ENCODE measurements at regions not wholly inside any gene's neighbourhood (a gene's known extent, or its start where the extent isn't known, plus 50 kb on each side); places are given as distances from the start of the nearest gene placed in this dataset.
"Not testable (repeated sequence)": the region's sequence is repeated elsewhere in the genome, so short reads cannot be mapped to it uniquely, and the experiment has no call there.

DNA sequence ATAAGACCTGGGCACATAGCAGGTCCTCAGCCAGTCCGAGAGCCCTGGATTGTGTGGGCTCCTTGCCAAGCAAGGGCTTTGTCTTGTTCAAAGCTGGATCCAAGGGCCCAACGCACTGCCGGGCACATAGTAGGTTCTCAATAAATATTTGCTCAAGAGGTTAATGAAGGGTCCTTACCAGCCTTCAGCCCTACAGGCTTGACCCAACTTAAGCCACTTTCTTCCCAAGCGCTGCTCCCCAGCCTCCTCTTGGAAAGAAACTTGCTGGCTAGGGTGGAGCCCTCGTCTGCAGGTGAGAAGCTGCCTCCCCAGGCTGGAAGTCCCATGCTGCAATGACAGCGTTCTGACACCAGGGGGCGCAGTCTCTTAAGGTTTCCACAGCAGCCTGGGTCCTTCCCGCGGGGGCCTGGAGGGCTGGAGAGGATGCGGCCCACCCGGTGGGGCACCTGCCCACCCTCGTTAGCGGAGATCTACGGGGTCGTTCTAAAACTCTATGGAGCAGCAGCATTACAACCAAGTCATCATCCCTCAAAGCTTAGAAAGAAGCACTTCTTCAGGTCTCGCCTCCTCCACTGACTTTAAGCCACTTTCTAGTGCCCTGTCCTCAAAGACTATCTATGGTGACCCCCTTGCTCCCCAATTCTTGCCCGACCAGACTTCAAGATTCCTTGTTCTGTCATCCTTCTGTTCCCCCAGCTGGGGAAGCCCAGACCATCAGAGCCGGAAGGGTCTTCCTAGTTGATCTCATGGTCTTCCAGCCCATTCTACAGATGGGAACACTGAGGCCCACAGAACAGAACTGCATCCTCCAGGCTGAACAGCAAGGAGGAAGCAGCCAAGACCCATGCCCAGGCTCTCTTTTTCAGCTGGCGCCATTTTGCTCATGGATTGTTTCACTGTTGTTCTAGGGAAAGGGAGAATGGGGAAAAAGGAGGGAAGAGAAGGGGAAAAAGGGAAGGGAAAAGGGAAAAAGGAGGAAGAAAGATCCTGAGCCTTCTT lies 115.4 kb downstream of the LHX2 start:
- Histone ChIP-seq H3K27ac (ENCODE audit: low read depth, low read length) (peak overlapping the region; percentile 6; the same call in 1 of the 2 replicates), H3K9me2 (replicated peaks; ENCODE audit: insufficient read depth, low read length) (no peaks in the 10 kb centered on the region), H3K4me2 (ENCODE audit: low read depth, low read length, poor library complexity, severe bottlenecking) (no peak overlapping the region), H4K20me1 (ENCODE audit: low read depth, low read length) (no peaks in the 10 kb centered on the region), H2AFZ (ENCODE audit: low read depth, low read length, severe bottlenecking) (peak overlapping the region; percentile 21), H3K36me3 (ENCODE audit: low read length) (no peaks in the 10 kb centered on the region), H3K9ac (ENCODE audit: low read length) (peak overlapping the region; percentile 19; the same call in 1 of the 2 replicates), H3F3A (ENCODE audit: insufficient read depth) (no peaks in the 10 kb centered on the region), H3K79me2 (ENCODE audit: insufficient read depth, low read length) (no peaks in the 10 kb centered on the region), H3K9me3 (ENCODE audit: insufficient read depth, low read length) (no peaks in the 10 kb centered on the region), H3K4me3 (ENCODE audit: insufficient read depth, low read length, poor library complexity, severe bottlenecking) (no peak overlapping the region), H3K27me3 (ENCODE audit: low read length) (no peaks in the 10 kb centered on the region)
- TF ChIP-seq EZH2phosphoT487 (conservative IDR thresholded peaks at IDR 0.05; ENCODE audit: low read length): no peak
- TF ChIP-seq, protein P1, sequence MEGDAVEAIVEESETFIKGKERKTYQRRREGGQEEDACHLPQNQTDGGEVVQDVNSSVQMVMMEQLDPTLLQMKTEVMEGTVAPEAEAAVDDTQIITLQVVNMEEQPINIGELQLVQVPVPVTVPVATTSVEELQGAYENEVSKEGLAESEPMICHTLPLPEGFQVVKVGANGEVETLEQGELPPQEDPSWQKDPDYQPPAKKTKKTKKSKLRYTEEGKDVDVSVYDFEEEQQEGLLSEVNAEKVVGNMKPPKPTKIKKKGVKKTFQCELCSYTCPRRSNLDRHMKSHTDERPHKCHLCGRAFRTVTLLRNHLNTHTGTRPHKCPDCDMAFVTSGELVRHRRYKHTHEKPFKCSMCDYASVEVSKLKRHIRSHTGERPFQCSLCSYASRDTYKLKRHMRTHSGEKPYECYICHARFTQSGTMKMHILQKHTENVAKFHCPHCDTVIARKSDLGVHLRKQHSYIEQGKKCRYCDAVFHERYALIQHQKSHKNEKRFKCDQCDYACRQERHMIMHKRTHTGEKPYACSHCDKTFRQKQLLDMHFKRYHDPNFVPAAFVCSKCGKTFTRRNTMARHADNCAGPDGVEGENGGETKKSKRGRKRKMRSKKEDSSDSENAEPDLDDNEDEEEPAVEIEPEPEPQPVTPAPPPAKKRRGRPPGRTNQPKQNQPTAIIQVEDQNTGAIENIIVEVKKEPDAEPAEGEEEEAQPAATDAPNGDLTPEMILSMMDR (IDR thresholded peaks at IDR 0.05; ENCODE audit: insufficient read depth, low read length, poor library complexity, severe bottlenecking): peak; percentile 90

DNA sequence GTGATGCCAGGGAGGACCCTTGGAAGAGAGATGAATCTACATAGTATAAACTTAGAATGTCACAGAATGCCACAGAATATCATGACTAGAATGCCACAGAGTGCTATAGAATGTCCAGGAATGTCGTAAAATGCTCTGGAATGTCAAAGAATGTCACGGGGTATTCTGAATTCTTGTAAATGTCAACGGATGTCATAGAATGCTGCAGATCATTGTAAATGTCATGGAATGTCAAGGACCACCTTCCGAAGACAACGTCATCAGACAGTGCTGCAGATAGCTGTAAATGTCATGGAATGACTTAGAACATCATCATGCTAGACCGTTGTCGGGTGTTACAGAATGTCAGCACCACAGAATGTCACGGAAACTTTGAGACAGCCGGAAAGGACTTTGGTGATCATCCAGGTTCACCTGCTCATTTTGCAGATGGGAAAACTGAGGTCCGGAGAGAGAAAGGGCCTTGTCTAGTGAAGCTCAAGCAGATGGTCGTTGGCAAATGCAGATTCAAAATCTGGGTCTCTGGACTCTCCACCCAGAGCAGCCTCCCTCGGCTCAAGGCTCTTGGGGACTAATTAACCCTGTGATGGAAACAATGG lies 117.1 kb downstream of the LHX2 start:
- Histone ChIP-seq H3K4me2 (ENCODE audit: low read depth, low read length, poor library complexity, severe bottlenecking) (no peak overlapping the region), H3K27me3 (ENCODE audit: low read length) (no peaks in the 10 kb centered on the region), H3K36me3 (ENCODE audit: low read length) (no peaks in the 10 kb centered on the region), H3K9ac (ENCODE audit: low read length) (no peak overlapping the region), H3F3A (ENCODE audit: insufficient read depth) (no peaks in the 10 kb centered on the region), H3K9me3 (ENCODE audit: insufficient read depth, low read length) (no peaks in the 10 kb centered on the region), H2AFZ (ENCODE audit: low read depth, low read length, severe bottlenecking) (no peak overlapping the region), H3K4me3 (ENCODE audit: insufficient read depth, low read length, poor library complexity, severe bottlenecking) (no peak overlapping the region), H3K79me2 (ENCODE audit: insufficient read depth, low read length) (no peaks in the 10 kb centered on the region), H3K27ac (ENCODE audit: low read depth, low read length) (no peak overlapping the region), H3K9me2 (replicated peaks; ENCODE audit: insufficient read depth, low read length) (no peaks in the 10 kb centered on the region), H4K20me1 (ENCODE audit: low read depth, low read length) (no peaks in the 10 kb centered on the region)
- TF ChIP-seq, protein P1 (IDR thresholded peaks at IDR 0.05; ENCODE audit: insufficient read depth, low read length, poor library complexity, severe bottlenecking): no peak

DNA sequence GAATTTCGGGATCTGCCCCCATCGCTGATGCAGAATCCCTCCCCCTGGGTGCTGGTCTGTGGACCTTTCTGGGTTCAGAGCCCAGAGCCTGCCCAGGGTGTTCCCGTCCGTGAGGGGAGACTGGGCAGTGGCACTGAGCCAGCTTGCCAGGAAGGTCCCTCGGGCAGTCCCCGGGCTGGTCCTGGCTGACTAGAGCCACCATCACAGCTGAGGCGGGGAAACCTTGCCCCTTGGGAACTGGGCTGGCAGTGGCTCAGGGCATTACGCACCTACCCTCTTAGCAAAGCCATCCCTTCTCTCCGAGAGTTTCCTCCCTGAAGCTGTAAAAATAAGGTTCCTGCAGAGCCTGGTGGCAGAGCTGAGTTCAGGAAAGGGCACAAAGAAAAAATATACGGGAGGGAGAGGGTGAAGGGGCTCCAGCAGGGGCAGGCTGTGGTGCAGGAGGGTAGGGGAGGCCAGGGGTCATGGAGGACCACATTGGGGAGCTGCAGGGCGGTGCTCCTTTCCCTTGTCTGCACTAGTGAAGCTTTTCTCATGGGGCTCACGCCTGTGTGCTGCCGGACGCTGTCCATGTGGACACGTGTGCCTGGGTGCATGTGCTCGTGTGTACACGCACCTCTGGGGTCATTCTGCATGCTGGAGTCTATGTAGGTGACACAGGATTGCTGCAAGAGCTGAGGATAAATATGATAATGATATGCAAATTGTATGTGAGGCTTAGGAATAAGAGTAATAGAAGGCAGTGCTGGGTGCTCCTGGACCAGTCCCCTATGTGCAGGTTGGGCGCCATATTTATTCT lies 118.9 kb downstream of the LHX2 start:
- H3K4me3 ChIP-seq (ENCODE audit: insufficient read depth, low read length, poor library complexity, severe bottlenecking): no peak overlapping the region
- no peaks in the 10 kb centered on the region for H4K20me1 ChIP-seq (ENCODE audit: low read depth, low read length)
- H2AFZ ChIP-seq (ENCODE audit: low read depth, low read length, severe bottlenecking): no peak overlapping the region
- no peaks in the 10 kb centered on the region for H3K27me3 ChIP-seq (ENCODE audit: low read length)
- no peaks in the 10 kb centered on the region for H3K9me3 ChIP-seq (ENCODE audit: insufficient read depth, low read length)
- H3K79me2 ChIP-seq (ENCODE audit: insufficient read depth, low read length): no peaks in the 10 kb centered on the region
- no peaks in the 10 kb centered on the region for H3K9me2 ChIP-seq (replicated peaks; ENCODE audit: insufficient read depth, low read length)
- H3K36me3 ChIP-seq (ENCODE audit: low read length): no peaks in the 10 kb centered on the region
- H3K9ac ChIP-seq (ENCODE audit: low read length): no peak overlapping the region
- peaks cover 7% of the 10 kb centered on the region; the same call in 1 of the 2 replicates for H3F3A ChIP-seq (ENCODE audit: insufficient read depth)
- no peak overlapping the region for H3K27ac ChIP-seq (ENCODE audit: low read depth, low read length)
- H3K4me2 ChIP-seq (ENCODE audit: low read depth, low read length, poor library complexity, severe bottlenecking): no peak overlapping the region
- TF ChIP-seq, protein P1 (IDR thresholded peaks at IDR 0.05; ENCODE audit: insufficient read depth, low read length, poor library complexity, severe bottlenecking): no peak
- no peak for TF ChIP-seq EZH2phosphoT487 (conservative IDR thresholded peaks at IDR 0.05; ENCODE audit: low read length)

DNA sequence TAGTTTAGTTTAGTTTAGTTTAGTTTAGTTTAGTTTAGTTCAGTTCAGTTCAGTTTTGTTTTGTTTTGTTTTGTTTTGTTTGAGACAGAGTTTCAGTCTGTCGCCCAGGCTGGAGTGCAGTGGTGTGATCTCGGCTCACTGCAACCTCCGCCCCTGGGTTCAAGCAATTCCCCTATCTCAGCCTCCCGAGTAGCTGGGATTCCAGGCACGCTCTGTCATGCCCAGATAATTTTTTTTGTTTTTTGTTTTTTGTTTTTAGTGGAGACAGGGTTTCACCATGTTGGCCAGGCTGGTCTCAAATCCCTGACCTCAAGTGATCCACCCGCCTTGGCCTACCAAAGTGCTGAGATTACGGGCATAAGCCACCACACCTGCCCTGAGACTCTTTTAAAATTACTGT lies 120.0 kb downstream of the LHX2 start:
- H3K79me2 ChIP-seq (ENCODE audit: insufficient read depth, low read length); H3K4me2 ChIP-seq (ENCODE audit: low read depth, low read length, poor library complexity, severe bottlenecking); H3K9me2 ChIP-seq (replicated peaks; ENCODE audit: insufficient read depth, low read length); H3K9ac ChIP-seq (ENCODE audit: low read length); H3K4me3 ChIP-seq (ENCODE audit: insufficient read depth, low read length, poor library complexity, severe bottlenecking); H3K27ac ChIP-seq (ENCODE audit: low read depth, low read length); H3K9me3 ChIP-seq (ENCODE audit: insufficient read depth, low read length); H4K20me1 ChIP-seq (ENCODE audit: low read depth, low read length); H3K36me3 ChIP-seq (ENCODE audit: low read length); H2AFZ ChIP-seq (ENCODE audit: low read depth, low read length, severe bottlenecking); H3K27me3 ChIP-seq (ENCODE audit: low read length): not testable (repeated sequence)
- H3F3A ChIP-seq (ENCODE audit: insufficient read depth): peaks cover 15% of the 10 kb centered on the region

Measured in SU-DHL-6 (cell line).